Breast epithelium (tissue), 3 donors: ENCODE measurements at regions not wholly inside any gene's neighbourhood (a gene's known extent, or its start where the extent isn't known, plus 50 kb on each side); places are given as distances from the start of the nearest gene placed in this dataset.

Experiments
- POLR2A ChIP-seq: fragments of 450-650 bp; IDR thresholded peaks from one replicate; pipeline ENCODE4 v1.6.1; 2016; ENCODE audit warnings: antibody characterized with exemption, mild to moderate bottlenecking, moderate library complexity
- POLR2AphosphoS5 ChIP-seq, 3 donors: sonication (generic); formaldehyde crosslinking; IDR thresholded peaks; one replicate each; pipeline ENCODE4 v1.6.1; 2017; ENCODE audit warnings: antibody characterized with exemption in 3 of 3

DNA sequence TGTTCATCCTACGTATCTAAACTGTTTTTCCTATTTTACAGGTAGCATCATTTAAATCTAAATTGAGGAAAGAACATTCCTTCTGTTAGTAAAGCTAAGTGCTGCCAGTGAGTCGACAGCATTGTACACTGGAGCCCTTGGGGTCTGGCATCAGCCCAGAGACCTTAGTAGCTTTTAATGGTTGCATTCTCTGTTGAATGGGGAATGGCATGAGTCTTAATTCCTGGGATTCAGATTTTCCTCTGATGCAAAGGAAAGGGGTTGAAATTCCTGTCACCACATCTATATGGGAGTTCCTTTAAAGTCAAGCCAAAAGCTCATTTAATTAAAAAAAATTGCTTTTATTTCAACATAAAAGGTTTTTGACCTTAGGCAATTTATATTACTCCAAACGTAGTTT is 148.4 kb upstream of the GBE1 start:
- TF ChIP-seq POLR2AphosphoS5 (IDR thresholded peaks at IDR 0.05) (no peak), POLR2A (no peak)
